ENCODE measurements at regions not wholly inside any gene's neighbourhood (a gene's known extent, or its start where the extent isn't known, plus 50 kb on each side); places are given as distances from the start of the nearest gene placed in this dataset.

DNA sequence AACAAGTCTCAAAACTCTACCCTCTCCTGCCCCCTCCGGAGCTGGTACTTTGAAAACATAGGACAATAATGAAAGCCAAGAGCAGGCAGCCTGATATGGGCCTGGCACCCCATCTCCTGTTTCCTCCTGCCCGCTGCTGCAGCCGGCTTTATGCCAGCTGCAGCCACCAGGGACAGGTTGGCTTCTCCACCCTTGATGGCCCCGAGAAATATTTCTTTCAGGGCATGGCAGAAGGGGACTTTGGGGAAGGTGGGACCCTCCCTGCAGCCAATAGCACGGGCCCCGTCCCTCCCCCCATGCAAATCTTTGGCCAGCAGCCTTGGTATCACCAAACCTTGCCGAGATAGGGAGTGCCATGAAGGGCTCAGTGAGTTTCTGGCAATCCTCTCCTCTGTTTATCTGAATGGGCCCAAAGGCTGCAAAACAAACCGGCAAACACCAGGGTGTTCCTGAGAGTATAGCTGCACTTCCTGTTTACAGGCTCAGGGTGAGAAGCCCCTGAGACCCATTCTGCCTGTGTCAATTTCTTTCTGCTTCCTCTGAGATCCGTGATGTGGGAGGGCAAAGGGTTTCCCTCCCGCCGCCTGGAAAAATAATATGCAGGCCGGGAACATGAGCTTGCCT is 73.4 kb upstream of the BOD1 start:
- peak; percentile 7 for DNase-seq (ENCODE audit: low spot score)

DNA sequence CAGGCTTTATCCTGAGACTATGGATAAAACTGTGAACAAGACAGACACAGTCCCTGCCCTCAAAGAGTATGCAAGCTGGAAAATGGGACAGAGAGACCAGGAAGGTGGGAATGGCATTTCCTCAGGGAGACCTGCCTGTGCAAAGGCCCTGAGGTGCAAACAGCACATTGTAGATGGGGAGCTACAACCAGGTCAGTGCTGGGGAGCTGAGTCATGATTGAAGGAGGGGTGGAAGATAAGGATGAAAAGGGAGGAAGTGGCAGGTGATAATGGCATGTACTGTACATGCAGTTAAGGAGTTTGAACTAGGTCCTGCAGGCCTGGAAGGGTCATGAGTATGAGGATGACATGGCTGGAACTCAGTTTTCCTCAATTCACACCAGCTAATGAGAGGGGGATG is 75.5 kb upstream of the BOD1 start:
- no peak for DNase-seq (ENCODE audit: low spot score)

DNA sequence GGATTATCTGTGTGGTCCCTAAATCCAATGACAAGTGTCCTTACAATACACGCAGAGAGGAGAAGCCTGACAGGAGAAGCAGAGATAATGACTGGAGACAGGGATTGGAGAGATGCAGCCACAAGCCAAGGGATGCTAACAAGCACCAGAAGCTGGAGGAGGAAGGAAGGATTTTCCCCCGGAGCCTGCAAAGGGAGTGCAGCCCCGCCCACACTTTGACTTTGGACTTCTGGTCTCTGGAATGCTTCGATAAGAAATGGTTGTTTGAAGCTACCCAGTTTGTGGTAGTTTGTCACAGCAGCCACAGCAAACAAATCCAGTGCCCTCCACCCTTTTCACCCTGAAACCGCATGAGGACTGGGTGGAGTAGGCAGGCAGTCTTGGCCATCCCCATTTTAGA is 77.2 kb upstream of the BOD1 start:
- no peak for DNase-seq (ENCODE audit: low spot score)

DNA sequence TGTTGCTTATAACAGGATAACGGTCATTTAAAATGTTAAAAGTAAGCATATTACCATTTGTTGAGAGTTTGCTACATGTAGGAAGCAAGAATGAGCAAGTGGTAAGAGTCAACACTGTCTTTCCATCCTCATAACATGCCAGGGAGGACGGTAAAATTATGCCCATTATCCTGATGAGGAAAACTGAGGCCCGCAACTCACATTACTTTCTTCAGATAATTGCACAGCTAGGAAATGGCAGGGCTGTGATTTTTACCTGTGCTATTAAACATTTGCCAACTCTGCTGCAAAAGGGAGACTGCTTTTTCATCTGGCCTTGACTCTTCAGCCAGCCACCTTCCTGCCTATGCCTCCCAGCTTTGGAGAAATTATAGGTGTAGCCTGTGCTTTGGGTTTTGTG is 79.8 kb upstream of the BOD1 start:
- no peak for DNase-seq (ENCODE audit: low spot score)

DNA sequence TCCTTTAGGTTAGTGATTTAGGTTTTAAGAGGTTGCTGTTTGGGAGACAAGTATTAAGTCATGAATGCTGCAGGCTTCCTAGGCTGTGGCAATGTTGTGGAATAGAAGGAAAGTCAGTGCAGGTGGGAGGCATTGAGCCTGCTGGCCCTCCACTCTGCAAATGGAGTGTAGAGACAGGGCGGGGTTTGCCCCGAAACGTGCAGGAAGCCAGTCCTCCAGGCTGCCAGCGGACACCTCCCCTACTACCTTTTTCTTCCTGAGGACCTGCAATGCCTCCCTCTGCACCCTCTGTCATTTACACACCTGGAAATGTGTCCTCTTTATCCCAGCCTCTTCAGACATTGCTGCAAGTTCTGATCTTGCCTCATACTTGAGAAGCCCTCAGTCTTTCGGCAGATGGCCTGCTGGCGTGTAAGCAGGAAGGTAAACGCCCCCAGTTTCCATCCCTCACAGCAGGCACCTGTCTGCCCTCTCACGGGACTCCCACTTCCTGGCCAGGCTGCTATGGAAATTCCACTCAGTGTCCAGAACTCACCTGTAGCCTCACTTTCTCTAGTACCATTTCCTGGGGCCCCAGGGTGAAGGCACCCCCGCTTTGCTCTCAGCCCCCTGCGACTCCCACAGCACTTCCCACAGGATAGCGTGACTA is 81.6 kb upstream of the BOD1 start:
- DNase-seq (ENCODE audit: low spot score), result no peak

DNA sequence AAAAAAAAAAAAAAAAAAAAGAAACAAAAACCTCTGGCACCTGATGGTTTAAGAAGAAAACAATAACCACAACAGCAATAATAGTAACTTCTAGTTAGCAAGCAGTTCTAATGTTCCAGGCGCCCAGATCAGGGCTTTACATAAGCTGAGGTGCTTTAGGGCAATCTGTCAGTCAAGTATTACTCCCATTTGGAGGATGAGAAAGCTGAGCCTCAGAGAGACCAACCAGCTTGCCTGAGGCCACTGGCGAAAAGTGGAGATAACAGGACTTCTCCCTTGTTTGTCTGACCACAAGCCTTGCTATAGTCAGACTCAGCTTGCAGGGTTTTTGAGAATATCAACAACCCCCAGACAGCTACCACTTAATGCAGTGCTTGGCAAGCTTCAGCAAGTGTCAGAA is 83.5 kb upstream of the BOD1 start:
- DNase-seq (ENCODE audit: low spot score), result no peak

DNA sequence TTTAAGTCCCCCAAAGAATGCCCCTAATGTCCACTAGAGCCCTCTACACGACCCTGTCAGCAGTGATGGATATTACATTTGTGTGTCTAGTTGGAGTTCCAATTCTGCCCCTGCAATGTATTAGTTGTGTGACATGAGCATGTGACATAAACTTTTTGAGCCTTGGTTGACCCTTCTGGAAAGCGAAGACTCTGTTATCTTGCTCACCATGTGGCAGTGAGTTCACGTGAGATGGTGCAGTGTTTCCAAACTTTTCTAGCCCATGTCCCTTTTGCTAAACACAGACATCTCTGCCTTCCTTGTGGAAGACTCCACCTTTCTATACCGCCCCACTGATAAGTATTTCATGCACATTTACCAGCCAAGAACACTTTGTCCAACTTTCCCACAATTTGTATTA is 87.0 kb upstream of the BOD1 start:
- no peak for DNase-seq (ENCODE audit: low spot score)

DNA sequence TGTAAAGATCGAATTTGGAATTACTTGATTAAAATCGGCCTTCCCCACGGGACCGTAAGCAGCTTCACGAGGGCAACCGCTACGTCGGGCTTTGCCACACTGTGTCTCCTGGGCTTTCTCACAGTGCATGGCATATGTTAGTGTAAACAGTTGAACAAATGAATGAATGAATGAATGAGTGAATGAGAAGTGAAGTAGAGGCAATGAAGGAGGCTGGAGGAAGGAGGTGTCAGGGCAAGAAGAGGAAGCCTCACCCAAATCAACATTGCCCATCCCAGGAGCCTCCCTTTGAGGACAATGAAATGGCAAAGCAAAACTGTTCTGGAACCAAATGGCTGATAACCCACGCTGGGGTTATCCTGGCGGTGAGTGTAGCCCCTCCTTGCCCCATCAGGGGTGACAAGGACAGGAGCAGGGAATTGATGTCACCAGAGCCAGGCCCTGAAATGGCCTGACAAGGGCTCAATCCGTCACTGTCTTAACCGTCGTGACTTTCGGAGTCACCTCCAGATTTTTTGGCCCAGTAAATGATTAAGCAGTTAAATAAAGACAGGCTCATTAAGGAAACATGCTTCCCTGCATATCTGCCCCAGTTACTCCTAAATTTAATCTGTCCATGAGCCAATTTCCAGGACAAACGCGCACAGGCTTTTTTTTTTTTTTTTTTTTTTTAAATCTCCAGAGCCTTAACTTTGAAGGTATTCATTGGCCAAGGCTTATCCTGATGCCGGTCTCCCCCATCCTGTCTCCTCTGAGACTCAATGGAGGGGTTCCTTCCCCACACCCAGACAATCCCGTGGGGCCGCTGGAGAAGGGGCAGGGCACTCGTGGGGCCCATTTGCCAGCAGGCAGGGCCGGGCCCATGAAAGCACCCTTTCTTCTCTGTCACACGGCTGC is 88.4 kb upstream of the BOD1 start:
- no peak for DNase-seq (ENCODE audit: low spot score)

DNA sequence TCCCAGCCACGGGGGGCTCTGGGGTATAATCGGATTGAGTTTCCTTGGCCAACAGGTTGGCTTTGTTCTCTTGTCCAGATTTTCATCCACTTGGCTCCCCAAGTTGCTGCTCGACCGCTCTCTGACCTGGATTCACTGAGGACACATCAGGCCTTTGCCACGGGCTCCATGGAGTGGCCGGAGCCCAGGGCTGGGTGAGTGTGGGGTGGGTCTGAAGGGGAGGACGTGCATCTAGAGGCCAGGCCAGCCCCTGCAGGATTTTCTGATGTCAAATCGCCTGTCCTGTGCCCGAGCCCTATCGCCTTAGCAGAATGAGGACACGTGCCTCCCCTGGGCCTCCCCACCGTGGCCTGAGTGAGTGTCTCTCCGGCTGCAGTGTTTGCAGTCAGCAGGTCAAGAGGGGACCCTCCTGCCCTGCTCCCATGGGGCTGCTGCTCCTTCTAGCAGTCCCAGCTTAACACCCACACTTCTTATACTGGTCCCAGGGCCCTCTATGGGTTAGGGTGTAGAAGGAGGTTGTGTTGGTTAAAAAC is 89.1 kb upstream of the BOD1 start:
- no peak for DNase-seq (ENCODE audit: low spot score)

DNA sequence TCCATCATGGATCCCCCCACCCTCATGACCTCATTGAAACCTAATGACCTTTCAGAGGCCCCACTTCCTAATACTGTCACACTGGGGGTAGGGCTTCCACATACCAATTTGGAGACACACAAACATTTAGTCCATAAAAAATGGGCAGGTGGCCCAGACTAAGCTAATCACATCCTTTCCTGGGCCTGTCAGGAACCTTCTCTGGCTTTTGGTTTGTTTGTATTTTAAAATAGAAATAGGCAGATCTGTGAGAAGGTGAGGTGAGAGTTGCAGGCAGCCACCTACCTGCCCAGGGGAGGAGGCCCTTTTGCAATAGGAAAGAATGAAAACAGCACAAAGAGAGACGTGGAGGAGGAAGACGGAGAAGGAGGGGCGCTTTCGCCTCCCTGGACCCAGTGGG is 90.2 kb upstream of the BOD1 start:
- no peak for DNase-seq (ENCODE audit: low spot score)

DNA sequence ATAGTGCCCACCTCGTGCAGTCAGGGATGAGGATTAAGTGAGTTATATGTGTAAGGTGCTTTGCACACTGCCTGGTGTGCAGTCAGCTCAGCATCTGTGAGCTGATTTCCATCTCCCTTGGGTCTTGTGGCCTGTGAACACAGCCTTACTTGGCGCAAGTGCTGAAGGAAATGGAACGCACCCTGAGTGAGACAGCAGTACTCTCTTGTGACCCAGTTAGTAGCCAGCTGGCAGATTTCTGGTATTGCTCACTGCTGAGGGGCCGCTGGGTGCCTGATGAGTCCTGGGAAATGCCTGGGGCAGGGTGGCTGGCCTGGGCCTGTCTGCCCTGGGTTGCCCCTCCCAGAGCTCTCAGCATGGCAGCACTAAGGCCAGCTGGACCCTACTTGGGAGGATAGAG is 90.9 kb upstream of the BOD1 start:
- DNase-seq (ENCODE audit: low spot score), result no peak

DNA sequence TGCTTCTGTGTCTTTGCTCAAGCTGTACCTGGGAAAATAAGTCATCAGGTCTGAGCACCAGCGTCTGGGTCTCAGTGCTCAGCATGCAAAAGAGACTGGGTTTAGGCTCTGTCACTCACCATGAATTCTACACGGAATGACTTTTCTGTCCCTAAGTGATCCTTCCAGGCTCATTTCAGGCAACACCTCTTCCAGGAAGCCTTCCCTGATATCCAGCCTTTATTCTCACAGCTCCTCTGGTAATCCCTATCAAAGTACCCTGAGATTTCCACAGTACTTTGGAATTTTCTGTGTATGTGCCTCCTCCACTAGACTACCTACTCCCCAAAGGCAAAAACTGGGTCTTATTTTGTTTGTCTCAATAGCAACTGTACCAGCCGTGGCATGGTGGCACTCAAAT is 92.7 kb upstream of the BOD1 start:
- DNase-seq (ENCODE audit: low spot score), result no peak

DNA sequence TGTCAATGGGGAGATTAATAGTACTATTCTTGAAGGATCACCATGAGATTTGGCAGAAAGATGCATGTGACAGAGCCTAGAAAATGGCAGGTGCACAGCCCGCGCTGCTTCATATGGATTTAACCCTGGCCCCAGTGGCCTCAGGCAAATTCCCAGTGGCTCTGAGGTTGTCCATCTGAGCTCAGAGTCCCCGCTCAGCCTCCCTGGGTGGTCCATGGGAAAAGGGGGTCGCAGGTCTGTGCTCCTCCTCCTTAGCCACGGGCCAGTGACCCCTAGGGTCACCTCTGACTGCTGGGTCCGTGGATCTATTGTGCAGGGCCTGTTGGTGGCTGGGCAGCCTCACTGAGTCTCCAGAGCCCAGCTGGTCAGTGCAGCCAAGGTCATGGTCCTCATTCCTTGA is 93.3 kb upstream of the BOD1 start:
- DNase-seq (ENCODE audit: low spot score), result no peak

DNA sequence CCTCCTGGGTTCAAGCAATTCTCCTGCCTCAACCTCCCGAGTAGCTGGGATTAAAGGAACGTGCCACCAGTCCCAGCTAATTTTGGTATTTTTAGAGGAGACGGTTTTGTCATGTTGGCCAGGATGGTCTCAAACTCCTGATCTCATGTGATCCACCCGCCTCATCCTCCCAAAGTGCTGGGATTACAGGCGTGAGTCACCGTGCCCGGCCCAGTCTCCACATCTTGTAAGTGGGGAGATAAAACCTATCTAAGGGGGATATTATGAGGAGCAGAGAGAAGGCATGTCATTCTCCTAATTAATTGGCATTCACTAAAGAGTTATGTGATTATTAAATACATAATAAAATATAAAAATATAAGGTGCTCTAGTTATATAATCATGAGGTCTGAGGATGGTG is 94.1 kb upstream of the BOD1 start:
- no peak for DNase-seq (ENCODE audit: low spot score)

DNA sequence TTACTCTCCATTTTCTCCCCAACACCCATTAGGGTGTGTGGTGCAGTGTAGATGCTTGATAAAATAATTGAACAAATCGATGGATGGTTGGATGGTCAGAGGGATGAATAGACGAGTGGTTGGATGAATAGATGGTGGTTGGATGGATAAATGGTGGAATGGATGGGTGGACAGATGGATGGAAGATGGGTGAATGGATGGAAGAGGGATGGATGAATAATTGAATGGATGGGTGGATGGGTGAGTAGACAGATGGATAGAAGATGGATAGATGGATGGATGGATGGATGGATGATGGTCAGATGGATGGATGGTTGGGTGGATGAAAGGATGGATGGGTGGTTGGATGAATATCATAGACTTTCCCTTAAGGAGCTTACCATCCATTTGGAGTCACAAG is 95.0 kb upstream of the BOD1 start:
- DNase-seq (ENCODE audit: low spot score), result no peak

DNA sequence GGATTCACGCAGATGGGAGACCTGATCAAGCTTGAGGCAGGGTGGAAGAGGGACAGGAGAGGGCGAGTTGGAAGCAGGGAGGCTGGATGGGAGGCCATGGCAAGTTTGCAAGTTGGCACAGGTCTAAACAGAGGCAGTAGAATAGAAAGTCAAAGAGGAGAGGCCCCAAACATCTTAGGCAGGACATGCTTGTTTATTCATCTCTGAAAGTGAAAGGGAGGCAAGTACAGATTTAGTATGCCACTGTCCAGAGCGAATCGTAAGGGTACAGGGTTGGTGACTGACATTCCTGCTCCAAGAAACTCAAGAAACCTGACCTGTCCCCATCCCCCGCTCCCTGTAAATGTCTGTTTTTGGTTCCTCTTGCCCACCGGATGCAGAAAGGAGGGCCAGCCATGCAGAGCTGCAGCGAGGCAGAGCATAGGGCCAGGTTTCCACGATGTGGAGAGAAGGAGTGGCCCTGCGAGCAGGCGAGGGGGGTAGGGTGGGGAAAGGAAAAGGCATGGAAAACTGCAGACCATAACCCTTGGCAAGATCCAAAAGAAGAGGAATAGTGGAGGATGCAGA is 96.2 kb upstream of the BOD1 start:
- DNase-seq (ENCODE audit: low spot score), result no peak

DNA sequence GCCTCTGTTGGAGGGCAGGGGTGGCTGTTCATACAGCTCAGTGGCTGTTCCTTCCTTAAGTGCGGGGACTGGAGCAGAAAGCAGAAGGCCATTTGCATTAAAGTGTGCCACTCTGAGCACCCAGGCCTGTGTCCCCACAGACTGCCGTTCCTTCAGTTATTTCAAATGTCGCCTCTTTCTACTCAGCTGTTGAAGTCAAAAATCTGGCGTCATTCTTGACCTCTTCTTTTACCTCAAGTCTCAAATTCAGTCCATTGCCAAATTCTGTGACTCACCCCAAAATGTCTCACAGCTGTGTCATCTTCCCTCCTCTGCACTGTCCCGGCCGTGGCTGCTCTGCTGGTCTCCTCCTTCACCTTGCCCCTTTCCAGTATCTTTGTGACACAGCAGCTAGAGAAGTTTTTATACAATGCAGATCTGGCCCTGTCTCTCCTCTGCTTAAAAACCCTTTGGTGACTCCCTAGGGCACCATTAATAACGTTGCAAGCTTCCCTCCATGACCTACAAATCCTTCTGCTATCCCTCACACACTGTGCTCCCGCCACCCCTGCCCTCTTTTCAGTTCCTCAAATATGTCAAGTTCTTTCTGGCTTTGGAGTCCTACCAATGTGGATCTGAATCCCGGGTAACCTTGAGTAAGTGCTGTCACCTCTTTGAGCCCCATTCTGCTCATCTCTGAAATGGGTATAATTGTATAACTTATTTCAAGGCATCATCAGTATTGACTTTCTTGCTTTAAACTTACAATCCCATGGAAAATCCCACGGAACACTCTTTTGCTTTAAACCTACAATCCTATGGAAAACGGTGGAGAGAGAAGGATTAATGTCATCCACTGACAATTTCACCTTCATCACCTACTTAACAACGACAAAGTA is 98.3 kb upstream of the BOD1 start:
- peak; percentile 22 for DNase-seq (ENCODE audit: low spot score)

DNA sequence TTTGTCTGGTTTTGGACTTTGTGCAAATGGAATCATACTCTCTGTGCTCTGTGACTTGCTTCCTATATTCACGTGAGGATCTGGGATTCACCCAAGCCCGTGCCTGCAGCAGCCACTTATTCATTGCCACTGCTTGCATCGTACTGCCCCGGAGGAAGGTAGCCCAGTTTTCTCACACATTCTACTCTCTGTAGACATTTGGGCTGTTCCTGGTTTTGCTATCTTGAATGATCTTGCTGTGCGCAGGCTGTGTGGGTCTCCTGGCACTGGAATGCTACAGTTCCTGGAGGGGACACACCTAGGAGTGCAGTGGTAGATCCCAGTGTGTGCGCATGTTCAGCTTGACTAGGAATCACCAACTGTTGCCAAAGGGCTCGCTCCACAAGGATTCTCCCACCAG is 99.2 kb upstream of the BOD1 start:
- no peak for DNase-seq (ENCODE audit: low spot score)

DNA sequence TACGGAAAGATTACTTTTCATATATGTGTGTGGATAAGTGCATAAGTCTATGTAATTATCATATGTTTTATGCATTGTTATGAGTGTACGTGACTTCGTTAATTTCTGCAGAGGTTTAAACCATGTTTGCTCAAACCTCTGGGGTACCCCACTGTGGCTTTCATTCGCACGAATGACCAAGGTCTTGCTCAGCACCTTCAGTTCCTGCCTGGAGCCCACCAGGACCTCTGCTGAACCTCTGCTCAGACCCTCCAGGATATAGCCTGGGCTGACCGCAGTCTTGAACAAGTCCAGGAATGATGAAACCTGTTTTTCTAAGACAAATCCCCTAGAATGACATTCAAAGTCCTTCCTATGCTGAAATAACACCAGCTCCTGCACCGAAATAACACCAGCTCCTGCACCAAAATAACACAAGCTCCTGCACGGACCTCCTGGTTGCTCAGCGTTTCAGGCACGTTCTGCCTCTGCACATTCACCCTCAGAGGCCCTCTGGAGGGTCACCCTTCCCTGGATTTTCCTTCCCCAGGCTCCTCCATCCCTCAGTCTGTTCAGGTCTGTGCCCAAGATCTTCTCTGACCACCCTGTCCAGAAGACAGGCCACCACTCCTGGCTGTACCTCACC is 99.7 kb upstream of the BOD1 start:
- no peak for DNase-seq (ENCODE audit: low spot score)

DNA sequence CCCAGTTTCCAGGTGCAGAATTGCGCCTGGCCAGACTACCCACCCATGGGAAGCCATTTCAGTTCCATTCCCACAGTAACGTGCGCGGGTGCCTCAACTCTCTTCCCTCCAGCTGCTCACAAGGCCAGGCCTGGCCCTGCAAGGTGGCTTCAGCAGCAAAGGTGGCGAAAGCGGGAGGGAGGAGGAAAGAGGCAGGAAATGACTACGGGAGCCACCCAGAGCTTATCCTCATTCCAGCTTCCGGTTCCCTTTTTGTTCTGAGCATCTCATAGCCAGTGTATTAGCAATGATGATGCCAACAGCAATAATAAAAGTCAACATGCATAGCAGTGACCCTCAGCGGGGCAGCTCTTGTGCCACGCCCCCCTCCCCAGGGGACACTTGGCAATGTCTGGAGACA is 101.5 kb upstream of the BOD1 start:
- DNase-seq (ENCODE audit: low spot score), result peak; percentile 27

DNA sequence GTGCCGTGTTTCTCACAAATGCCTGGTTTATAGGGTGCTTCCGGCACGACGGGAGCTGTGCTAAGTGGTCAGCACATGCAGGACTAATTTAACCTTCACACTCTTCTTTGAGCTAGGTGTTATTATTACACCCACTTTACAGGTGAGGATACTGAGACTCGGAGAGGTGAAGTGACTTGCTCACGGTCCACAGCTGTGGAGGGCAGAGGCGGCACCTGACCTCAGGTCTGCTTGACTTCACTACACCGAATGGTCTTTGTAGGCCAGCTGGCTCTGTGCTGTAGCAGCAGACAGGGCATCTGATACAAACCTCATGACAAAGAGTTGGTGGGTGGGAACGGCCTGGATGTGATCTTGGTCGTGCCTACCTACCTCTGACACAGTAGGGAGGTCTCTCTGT is 102.0 kb upstream of the BOD1 start:
- no peak for DNase-seq (ENCODE audit: low spot score)

Measured in kidney capillary endothelial cell (primary cell).